ENCODE measurements at regions not wholly inside any gene's neighbourhood (a gene's known extent, or its start where the extent isn't known, plus 50 kb on each side); places are given as distances from the start of the nearest gene placed in this dataset.

DNA sequence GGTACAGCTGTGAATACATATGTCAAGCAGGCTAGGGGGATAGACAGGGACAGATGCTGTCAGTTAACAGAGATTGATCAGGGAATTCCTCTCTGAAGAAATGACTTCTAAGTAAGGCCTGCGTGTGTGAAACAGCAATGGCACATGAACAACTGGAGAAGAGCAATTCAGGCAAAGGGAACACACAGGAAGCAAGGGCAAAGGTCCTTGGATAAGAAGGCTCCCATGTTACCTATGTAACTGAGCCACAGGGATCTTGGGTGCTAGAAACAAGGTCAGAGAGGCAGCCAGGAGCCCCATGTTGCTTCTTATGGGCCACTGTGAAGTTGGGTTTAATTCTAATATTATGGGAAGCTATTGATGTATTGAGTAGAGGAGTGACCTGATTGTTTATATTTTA, 373.7 kb upstream of the ACVR2A start:
- Histone ChIP-seq H4K8ac (ENCODE audit: low read length) (no peak overlapping the region), H3K36me3 (ENCODE audit: control insufficient read depth in 1 of 2, insufficient read depth in 2 of 2, low read depth in 1 of 2, low read length in 2 of 2) (no peaks in the 10 kb centered on the region), H3K4me3 (ENCODE audit: insufficient read depth in 1 of 2, low read depth in 1 of 2, low read length in 2 of 2) (no peak overlapping the region), H2BK15ac (ENCODE audit: low read depth, poor library complexity, severe bottlenecking) (no peak overlapping the region), H3K9me3 (ENCODE audit: control insufficient read depth, low read length) (no peaks in the 10 kb centered on the region), H3K9ac (ENCODE audit: low read length) (no peak overlapping the region), H2AK5ac (ENCODE audit: low read length, severe bottlenecking) (no peak overlapping the region), H3K4me2 (ENCODE audit: low read length, poor library complexity, severe bottlenecking) (no peak overlapping the region), H2BK12ac (ENCODE audit: low read length in 2 of 2) (no peak overlapping the region), H3K18ac (ENCODE audit: low read depth in 1 of 2, low read length in 2 of 2) (no peak overlapping the region), H3K14ac (ENCODE audit: low read length in 2 of 2) (no peak overlapping the region), H3K4ac (ENCODE audit: low read depth in 1 of 2, low read length in 2 of 2) (no peak overlapping the region), H3K27ac (ENCODE audit: low read length, poor library complexity, severe bottlenecking) (no peak overlapping the region), H3K23ac (ENCODE audit: low read length in 2 of 2) (no peak overlapping the region), H4K91ac (ENCODE audit: low read length) (no peak overlapping the region), H3K79me1 (replicated peaks; ENCODE audit: low read length, poor library complexity, severe bottlenecking) (no peaks in the 10 kb centered on the region), H2AFZ (ENCODE audit: low read depth, low read length) (no peak overlapping the region), H2BK120ac (ENCODE audit: low read depth, low read length) (no peak overlapping the region), H3K27me3 (ENCODE audit: control insufficient read depth in 1 of 2, insufficient read depth in 1 of 2, low read length in 2 of 2) (no peaks in the 10 kb centered on the region), H3K4me1 (ENCODE audit: control insufficient read depth, insufficient read depth, low read depth, low read length) (no peaks in the 10 kb centered on the region), H2BK5ac (ENCODE audit: low read depth, low read length, poor library complexity, severe bottlenecking) (no peak overlapping the region)
- no peak for DNase-seq
- WGBS: 89% methylated on average over 1 of the region's 1 CpG

GRCh38 chr2:147469471-147469870, 375.4 kb upstream of the ACVR2A start:
- Histone ChIP-seq H3K4me2 (ENCODE audit: low read length, poor library complexity, severe bottlenecking) (no peak overlapping the region), H3K14ac (ENCODE audit: low read length in 2 of 2) (no peak overlapping the region)

DNA sequence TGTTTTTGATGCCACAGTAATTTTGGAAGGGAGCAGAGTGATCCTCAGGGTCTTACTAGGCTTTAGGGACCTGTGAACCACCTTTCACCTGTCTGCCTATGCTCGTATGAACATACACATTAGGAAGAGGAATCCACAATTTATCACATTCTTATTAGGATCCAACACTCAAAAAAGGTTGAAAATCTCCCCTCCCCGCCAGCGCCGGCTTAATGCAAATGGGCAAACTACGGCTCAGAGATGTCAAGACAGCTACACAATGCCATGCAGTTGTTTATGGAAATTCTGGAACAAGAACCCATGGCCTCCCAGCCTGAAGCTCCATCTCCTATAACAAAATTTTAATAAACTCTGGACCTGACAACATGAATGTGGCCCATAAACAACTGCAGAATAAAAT, 375.9 kb upstream of the ACVR2A start:
- Histone ChIP-seq H3K14ac (ENCODE audit: low read length in 2 of 2) (no peak overlapping the region), H3K9ac (ENCODE audit: low read length) (no peak overlapping the region), H3K79me1 (replicated peaks; ENCODE audit: low read length, poor library complexity, severe bottlenecking) (no peaks in the 10 kb centered on the region), H2BK5ac (ENCODE audit: low read depth, low read length, poor library complexity, severe bottlenecking) (peak overlapping the region; percentile 60), H4K8ac (ENCODE audit: low read length) (no peak overlapping the region), H2BK15ac (ENCODE audit: low read depth, poor library complexity, severe bottlenecking) (no peak overlapping the region), H3K9me3 (ENCODE audit: control insufficient read depth, low read length) (no peaks in the 10 kb centered on the region), H3K4ac (ENCODE audit: low read depth in 1 of 2, low read length in 2 of 2) (no peak overlapping the region), H3K27ac (ENCODE audit: low read length, poor library complexity, severe bottlenecking) (no peak overlapping the region), H4K91ac (ENCODE audit: low read length) (no peak overlapping the region), H2AK5ac (ENCODE audit: low read length, severe bottlenecking) (no peak overlapping the region), H2BK12ac (ENCODE audit: low read length in 2 of 2) (no peak overlapping the region), H3K23ac (ENCODE audit: low read length in 2 of 2) (no peak overlapping the region), H3K4me2 (ENCODE audit: low read length, poor library complexity, severe bottlenecking) (no peak overlapping the region), H3K36me3 (ENCODE audit: control insufficient read depth in 1 of 2, insufficient read depth in 2 of 2, low read depth in 1 of 2, low read length in 2 of 2) (no peaks in the 10 kb centered on the region), H3K27me3 (ENCODE audit: control insufficient read depth in 1 of 2, insufficient read depth in 1 of 2, low read length in 2 of 2) (no peaks in the 10 kb centered on the region), H2AFZ (ENCODE audit: low read depth, low read length) (no peak overlapping the region), H2BK120ac (ENCODE audit: low read depth, low read length) (no peak overlapping the region), H3K18ac (ENCODE audit: low read depth in 1 of 2, low read length in 2 of 2) (no peak overlapping the region), H3K4me3 (ENCODE audit: insufficient read depth in 1 of 2, low read depth in 1 of 2, low read length in 2 of 2) (no peak overlapping the region), H3K4me1 (ENCODE audit: control insufficient read depth, insufficient read depth, low read depth, low read length) (peaks cover 1% of the 10 kb centered on the region)
- DNase-seq: no peak
- 78% methylated on average over 5 of the region's 5 CpGs for WGBS

More at GRCh38 chr2:147469471-147469870, 375.4 kb upstream of the ACVR2A start:
- Histone ChIP-seq H2BK12ac (ENCODE audit: low read length in 2 of 2) (no peak overlapping the region), H3K4me3 (ENCODE audit: insufficient read depth in 1 of 2, low read depth in 1 of 2, low read length in 2 of 2) (no peak overlapping the region), H2AK5ac (ENCODE audit: low read length, severe bottlenecking) (no peak overlapping the region), H2AFZ (ENCODE audit: low read depth, low read length) (no peak overlapping the region), H3K79me1 (replicated peaks; ENCODE audit: low read length, poor library complexity, severe bottlenecking) (no peaks in the 10 kb centered on the region), H3K27me3 (ENCODE audit: control insufficient read depth in 1 of 2, insufficient read depth in 1 of 2, low read length in 2 of 2) (no peaks in the 10 kb centered on the region), H4K8ac (ENCODE audit: low read length) (no peak overlapping the region), H2BK5ac (ENCODE audit: low read depth, low read length, poor library complexity, severe bottlenecking) (no peak overlapping the region), H3K23ac (ENCODE audit: low read length in 2 of 2) (no peak overlapping the region), H2BK120ac (ENCODE audit: low read depth, low read length) (no peak overlapping the region), H3K4ac (ENCODE audit: low read depth in 1 of 2, low read length in 2 of 2) (no peak overlapping the region), H2BK15ac (ENCODE audit: low read depth, poor library complexity, severe bottlenecking) (no peak overlapping the region), H3K27ac (ENCODE audit: low read length, poor library complexity, severe bottlenecking) (no peak overlapping the region), H3K4me1 (ENCODE audit: control insufficient read depth, insufficient read depth, low read depth, low read length) (no peaks in the 10 kb centered on the region), H3K9me3 (ENCODE audit: control insufficient read depth, low read length) (no peaks in the 10 kb centered on the region), H3K36me3 (ENCODE audit: control insufficient read depth in 1 of 2, insufficient read depth in 2 of 2, low read depth in 1 of 2, low read length in 2 of 2) (no peaks in the 10 kb centered on the region), H3K18ac (ENCODE audit: low read depth in 1 of 2, low read length in 2 of 2) (no peak overlapping the region), H4K91ac (ENCODE audit: low read length) (no peak overlapping the region), H3K9ac (ENCODE audit: low read length) (no peak overlapping the region)
- DNase-seq: no peak
- WGBS: 15% methylated on average over 2 of the region's 2 CpGs

DNA sequence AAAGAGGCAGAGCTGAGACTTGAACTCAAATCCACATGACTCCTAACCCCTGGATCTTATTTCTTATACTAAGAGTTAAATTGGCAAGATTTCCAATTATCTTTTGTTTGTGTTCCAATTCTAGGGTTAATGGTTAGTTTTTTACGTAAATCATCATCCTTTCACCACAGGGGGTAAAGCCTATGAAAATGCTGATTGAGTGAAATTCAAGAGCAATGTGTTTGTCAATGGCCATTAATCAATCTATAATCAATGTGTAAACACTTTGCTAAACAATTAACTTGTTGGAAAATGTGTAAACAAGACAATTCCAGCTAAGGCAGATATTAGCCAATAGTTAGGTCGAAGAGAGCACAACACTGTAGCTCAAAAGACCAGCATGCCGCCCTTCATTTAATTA, 376.5 kb upstream of the ACVR2A start:
- Histone ChIP-seq H2BK120ac (ENCODE audit: low read depth, low read length) (no peak overlapping the region), H3K79me1 (replicated peaks; ENCODE audit: low read length, poor library complexity, severe bottlenecking) (no peaks in the 10 kb centered on the region), H2AK5ac (ENCODE audit: low read length, severe bottlenecking) (no peak overlapping the region), H3K9me3 (ENCODE audit: control insufficient read depth, low read length) (no peaks in the 10 kb centered on the region), H2BK5ac (ENCODE audit: low read depth, low read length, poor library complexity, severe bottlenecking) (no peak overlapping the region), H2BK15ac (ENCODE audit: low read depth, poor library complexity, severe bottlenecking) (no peak overlapping the region), H3K27ac (ENCODE audit: low read length, poor library complexity, severe bottlenecking) (no peak overlapping the region), H3K4me1 (ENCODE audit: control insufficient read depth, insufficient read depth, low read depth, low read length) (peaks cover 1% of the 10 kb centered on the region), H3K18ac (ENCODE audit: low read depth in 1 of 2, low read length in 2 of 2) (no peak overlapping the region), H3K4me2 (ENCODE audit: low read length, poor library complexity, severe bottlenecking) (no peak overlapping the region), H2BK12ac (ENCODE audit: low read length in 2 of 2) (no peak overlapping the region), H2AFZ (ENCODE audit: low read depth, low read length) (no peak overlapping the region), H3K23ac (ENCODE audit: low read length in 2 of 2) (no peak overlapping the region), H4K91ac (ENCODE audit: low read length) (no peak overlapping the region), H3K4me3 (ENCODE audit: insufficient read depth in 1 of 2, low read depth in 1 of 2, low read length in 2 of 2) (no peak overlapping the region), H3K14ac (ENCODE audit: low read length in 2 of 2) (no peak overlapping the region), H3K27me3 (ENCODE audit: control insufficient read depth in 1 of 2, insufficient read depth in 1 of 2, low read length in 2 of 2) (no peaks in the 10 kb centered on the region), H4K8ac (ENCODE audit: low read length) (no peak overlapping the region), H3K9ac (ENCODE audit: low read length) (no peak overlapping the region), H3K4ac (ENCODE audit: low read depth in 1 of 2, low read length in 2 of 2) (no peak overlapping the region), H3K36me3 (ENCODE audit: control insufficient read depth in 1 of 2, insufficient read depth in 2 of 2, low read depth in 1 of 2, low read length in 2 of 2) (no peaks in the 10 kb centered on the region)
- DNase-seq: no peak
- WGBS: 60% methylated on average over 3 of the region's 3 CpGs
